ENCODE measurements at regions not wholly inside any gene's neighbourhood (a gene's known extent, or its start where the extent isn't known, plus 50 kb on each side); places are given as distances from the start of the nearest gene placed in this dataset.
"Not testable (repeated sequence)": the region's sequence is repeated elsewhere in the genome, so short reads cannot be mapped to it uniquely, and the experiment has no call there.

DNA sequence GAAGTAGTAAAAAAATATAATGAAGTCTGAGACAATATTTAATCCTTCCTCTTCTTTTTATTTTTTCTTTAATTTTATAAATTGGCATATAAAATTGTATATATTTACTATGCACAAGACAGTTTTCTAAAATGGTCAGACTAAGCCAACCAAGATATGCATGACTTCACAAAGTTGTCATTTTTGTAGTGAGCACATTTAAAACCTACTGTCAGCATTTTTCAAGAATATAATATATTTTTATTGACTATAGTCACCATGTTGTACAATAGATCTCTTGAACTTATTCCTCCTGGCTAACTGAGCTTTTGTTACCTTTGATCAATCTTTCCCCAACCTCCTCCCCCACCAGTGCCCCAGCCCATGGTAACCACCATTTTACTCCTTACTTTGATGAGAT, 129.2 kb downstream of the ATP6V1G3 start:
- DNase-seq (ENCODE audit: low spot score) = no peak

DNA sequence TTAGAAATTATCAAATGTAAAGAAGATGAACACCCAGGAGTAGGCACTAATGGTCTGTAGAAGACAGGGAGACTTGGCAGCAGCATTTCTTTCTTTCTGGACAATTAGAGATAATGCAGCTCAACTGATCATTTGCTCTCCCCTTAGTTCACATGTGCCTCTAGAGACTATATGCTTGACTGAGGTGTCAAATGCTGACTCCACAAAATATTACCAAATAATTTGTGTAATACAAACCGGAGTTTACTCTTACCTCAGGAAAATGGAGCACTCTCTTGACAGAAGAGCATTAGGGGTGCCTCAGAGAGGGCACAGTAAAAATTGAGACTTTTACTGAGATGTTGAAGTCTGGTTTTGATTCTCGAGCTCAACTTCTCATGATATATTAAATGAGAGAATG, 131.8 kb downstream of the ATP6V1G3 start:
- no peak for DNase-seq (ENCODE audit: low spot score)

DNA sequence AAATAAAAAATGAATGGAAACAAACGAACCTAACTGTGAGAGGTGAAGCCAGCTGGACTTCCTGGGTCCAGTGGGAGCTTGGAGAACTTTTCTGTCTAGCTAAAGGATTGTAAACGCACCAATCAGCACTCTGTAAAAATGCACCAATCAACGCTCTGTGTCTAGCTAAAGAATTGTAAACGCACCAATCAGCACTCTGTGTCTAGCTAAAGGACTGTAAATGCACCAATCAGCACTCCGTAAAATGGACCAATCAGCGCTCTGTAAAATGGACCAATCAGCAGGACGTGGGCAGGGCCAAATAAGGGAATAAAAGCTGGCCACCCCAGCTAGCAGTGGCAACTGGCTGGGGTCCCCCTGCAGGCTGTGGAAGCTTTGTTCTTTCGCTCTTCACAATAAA, 135.8 kb downstream of the ATP6V1G3 start:
- not testable (repeated sequence) for DNase-seq (ENCODE audit: low spot score)

DNA sequence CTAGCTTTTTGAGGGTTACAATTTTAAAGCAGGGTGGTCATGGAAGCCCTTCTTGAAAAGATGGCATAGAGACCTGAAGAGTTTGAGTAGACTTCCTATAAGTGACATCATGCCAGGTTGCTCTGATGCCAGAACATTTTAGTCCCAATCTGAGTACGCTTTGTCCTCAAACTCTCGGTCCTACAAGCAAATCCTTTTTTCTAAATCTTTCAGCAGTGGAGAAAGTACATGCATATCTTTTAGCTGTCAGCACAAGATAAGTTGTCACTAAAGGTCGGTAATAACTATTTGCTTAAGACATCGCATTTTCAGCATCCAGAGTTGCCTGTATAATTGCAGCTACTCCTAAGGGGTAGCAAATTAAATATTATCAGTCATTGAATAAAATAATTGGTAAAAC, 140.4 kb downstream of the ATP6V1G3 start:
- DNase-seq (ENCODE audit: low spot score) = no peak

DNA sequence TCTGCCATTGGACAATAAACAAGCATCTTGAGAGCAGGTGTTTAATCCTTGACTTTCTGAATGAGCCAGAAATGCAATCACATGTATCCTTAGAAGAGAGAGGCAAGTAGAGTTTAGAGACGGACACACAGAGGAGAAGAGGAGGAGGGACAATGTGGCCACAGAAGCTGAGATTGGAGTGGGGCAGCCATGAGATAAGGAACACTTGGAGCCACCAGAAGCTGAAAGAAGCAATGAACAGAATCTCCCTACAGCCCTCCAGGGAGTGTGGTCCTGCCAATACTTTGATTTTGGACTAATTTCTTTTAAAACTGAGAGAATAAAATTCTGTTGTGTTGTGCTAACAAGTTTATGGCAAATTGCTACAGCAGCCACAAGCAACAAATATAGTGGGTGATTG, 141.0 kb downstream of the ATP6V1G3 start:
- DNase-seq (ENCODE audit: low spot score) = no peak

DNA sequence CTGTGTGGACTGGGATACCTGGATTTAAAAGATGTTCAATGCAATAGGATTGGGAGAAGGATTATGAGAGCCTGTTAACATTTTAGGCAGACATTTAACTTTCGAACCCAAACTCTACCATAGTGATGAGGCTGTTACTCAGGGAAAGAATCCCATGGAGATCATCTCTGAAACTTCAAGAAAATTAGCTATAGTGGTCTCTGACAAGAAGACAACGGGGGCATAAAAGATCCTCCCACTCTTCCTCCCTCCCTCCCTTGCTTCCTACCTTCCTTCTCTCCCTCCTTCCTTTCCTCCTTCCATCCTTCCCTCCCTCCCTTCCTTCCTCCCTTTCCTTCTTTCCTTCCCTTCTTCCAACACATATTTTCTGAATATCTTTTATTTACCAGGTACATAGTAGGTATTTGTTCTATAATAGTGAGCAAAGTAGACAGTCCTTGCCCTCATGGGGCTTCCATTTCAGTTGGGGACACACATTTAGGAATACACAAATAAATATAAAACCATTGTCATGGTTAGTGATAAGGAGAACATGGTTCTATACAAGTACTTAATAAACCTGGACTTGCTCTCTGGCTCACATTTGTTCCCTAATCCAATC, 143.2 kb downstream of the ATP6V1G3 start:
- no peak for DNase-seq (ENCODE audit: low spot score)

DNA sequence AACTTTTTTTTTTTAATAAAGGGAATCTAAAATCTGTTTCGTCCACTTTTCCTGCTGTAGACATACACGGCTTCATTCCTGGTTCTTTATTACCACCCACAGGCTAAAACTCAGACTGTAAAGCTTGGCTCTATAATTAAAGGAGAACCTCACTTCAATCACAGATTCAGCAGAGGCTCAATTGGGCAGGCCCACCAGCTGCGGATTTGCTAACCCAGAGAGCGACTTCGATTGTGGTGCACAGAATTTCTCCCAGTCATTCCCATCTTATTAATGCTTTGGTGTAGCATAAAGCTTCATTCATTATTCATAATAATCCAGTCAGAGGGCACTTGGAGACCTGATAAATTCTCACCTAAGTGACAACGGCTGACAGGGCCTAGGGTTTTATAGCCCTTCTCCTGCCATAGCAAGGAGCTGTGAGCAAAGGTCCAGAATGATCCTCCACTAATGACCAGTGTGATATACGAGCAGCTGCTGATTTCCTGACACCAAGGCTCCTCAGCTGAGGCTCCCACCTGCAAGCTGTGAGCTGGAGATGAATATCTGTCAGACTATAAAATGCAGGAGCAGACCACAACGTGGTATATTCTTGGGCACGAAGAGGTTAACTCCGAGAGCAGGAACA, 149.0 kb downstream of the ATP6V1G3 start:
- no peak for DNase-seq (ENCODE audit: low spot score)

DNA sequence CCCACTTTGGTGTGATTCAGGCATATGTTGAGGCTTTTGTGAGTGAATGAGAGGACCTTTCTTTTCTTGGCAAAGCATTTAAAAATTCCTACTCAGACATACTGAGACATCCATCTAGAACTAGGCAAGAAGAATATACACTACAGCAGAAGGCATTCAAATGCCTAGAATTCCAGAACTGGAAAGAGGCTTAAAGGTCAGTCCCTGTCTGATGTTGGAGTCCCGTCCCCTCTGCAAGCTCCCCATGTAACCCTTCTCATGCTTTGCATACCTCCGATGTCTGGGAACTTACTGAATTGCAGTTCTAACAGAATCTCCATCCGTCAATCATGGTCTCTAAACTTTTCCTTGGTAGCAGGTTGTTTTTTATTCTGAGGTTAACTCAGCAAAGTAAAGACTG, 152.9 kb downstream of the ATP6V1G3 start:
- DNase-seq (ENCODE audit: low spot score) = no peak

DNA sequence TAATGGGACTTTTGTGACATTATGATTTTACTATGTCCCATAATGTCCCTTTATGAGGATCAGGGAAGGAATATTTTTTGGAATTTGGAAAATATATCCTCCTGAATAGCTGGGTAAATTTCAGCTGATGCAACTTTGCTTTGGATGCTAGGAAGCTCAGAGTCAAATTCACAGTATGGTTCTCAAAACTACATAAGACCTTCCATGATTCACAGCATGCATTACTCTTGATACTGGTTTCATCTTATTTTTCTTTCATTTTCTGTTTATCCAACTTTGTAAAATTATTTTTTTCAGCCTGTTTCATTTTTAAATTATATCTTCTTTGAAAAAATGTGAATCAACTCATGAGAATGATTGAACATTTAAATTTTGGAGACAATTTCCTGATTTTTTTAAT, 160.2 kb downstream of the ATP6V1G3 start:
- no peak for DNase-seq (ENCODE audit: low spot score)

DNA sequence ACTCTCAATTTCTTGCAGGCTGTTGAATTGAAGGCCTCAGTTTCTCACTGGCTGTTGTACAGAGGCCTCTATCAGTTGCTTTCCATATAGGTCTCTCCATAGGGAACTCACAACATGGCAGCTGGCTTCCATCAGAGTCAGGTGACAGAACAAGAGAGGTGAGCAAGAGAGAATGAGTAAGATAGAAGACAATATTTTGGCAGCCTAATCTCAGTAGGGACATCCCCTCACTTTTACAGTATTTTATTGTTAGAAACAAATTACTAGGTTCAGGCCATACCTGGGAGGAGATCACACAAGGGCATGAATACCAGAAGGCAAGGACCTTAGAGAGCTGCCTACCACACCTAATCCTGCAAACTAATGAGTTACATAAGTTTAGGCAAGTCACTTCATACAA, 162.8 kb downstream of the ATP6V1G3 start:
- DNase-seq (ENCODE audit: low spot score) = no peak

DNA sequence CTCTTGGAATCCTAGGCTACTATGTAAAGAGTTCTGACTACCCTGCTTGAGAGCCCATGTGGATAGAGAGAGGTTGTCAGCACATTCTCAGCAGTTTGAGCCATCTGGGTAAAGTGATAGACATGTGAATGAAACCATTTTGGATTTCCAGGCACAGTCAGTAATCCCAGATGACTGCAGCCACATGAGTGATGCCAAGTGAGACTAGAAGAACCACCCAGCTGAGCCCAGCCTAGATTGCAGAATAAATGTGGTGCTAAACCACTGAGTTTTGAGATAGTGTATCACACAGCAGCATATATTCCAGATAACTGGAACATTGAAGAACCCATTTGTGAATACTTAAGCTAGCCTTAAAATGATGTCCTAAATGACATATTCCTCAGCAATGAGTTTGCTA, 166.2 kb downstream of the ATP6V1G3 start:
- DNase-seq (ENCODE audit: low spot score) = no peak

DNA sequence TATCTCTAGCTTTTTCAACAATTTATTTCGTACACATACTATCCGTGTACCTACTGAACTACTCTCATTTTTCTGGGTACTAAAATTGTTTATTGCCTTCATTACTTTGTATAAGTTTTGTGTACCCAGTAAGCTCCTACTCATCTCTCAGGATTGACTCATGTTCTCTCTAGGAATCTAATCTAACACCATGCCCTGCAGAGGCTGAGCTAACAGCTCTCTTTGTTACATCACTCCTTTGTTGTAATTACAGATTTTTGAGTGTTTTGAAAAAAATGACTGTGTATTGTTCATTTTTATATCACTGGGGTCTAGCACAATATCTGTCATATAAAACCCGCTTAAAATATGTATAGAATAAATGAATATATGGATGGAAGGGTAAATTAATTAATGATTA, 167.1 kb downstream of the ATP6V1G3 start:
- DNase-seq (ENCODE audit: low spot score) = no peak
